SH-SY5Y (cell line): ENCODE measurements at regions not wholly inside any gene's neighbourhood (a gene's known extent, or its start where the extent isn't known, plus 50 kb on each side); places are given as distances from the start of the nearest gene placed in this dataset.

Source experiments
- GATA2 ChIP-seq: IDR thresholded peaks from 2 replicates; pipeline ENCODE4 v1.6.1; 2011; ENCODE audit warnings: mild to moderate bottlenecking, low read depth, low read length
- GATA3 ChIP-seq: IDR thresholded peaks from 2 replicates; pipeline ENCODE4 v1.6.1; 2011; ENCODE audit warnings: low read depth, mild to moderate bottlenecking, low read length, moderate library complexity

DNA sequence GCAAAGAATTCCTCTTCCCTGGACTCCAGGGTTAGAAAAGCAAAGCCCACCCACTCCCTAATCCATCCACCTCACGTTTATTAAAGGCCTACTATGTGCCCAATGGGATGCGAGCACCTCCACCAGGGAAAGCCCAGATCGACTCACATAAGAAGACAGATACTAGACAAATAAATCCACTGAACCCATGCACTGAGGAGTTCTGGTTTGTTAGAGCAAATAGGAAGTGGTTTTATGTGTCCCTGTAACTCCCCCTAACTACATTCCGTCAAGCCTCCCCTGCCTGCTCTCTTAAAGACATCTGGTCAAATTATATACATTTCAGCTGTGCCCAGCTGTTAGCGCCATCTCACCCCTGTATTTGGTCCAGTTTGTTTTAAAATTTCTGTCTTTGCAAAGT, 218.5 kb upstream of the RPL38 start:
- TF ChIP-seq GATA3 (no peak), GATA2 (no peak)
